Activated T-helper 17 cell treated with anti-CD3 and anti-CD28 coated beads, Interleukin-2, amount 50 U/mL, for 72 hours (primary cell): ENCODE measurements at regions not wholly inside any gene's neighbourhood (a gene's known extent, or its start where the extent isn't known, plus 50 kb on each side); places are given as distances from the start of the nearest gene placed in this dataset.
"Not testable (repeated sequence)": the region's sequence is repeated elsewhere in the genome, so short reads cannot be mapped to it uniquely, and the experiment has no call there.

Experiments
- ATAC-seq: fragments of 150-1000 bp; cut with Tn5 transposase; replicated peaks from 2 replicates; pipeline ENCODE4 v1.10.0; 2021; ENCODE audit warnings: mild to moderate bottlenecking, moderate library complexity
- H3K27ac Mint-ChIP-seq: one replicate; pipeline ENCODE4 v1.8.0; 2022; ENCODE audit warnings: mixed read lengths
- H3K27me3 Mint-ChIP-seq: one replicate; pipeline ENCODE4 v1.8.0; 2022; ENCODE audit warnings: mixed read lengths
- H3K36me3 Mint-ChIP-seq: one replicate; pipeline ENCODE4 v1.8.0; 2022; ENCODE audit warnings: low read depth, mild to moderate bottlenecking, mixed read lengths
- H3K4me1 Mint-ChIP-seq: one replicate; pipeline ENCODE4 v1.8.0; 2022; ENCODE audit warnings: mixed read lengths
- H3K4me3 Mint-ChIP-seq: one replicate; pipeline ENCODE4 v1.8.0; 2022; ENCODE audit warnings: mild to moderate bottlenecking, mixed read lengths
- H3K9me3 Mint-ChIP-seq: one replicate; pipeline ENCODE4 v1.8.0; 2022; ENCODE audit warnings: mixed read lengths

DNA sequence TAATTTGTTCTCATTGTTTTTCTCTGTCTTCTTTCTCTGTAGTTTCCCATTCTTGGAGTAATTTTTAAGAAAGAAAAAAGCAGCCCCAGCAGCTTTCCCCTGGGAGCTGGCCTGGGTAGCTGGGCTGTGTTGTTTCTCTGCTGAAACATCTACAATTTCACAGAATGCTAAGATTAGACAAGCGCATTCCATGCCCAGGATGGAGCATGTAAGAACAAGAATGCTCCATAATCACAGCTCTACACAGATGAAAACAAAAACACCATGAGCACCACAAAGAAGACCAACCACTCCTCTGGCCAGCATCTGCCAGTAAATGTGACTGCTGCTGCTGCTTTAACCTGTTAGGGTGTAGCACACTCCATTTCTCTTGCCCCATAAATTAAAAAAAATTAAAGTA lies 239.2 kb upstream of the SLITRK1 start:
- no peaks in the 10 kb centered on the region for H3K9me3 Mint-ChIP-seq
- no peaks in the 10 kb centered on the region for H3K36me3 Mint-ChIP-seq
- H3K27ac Mint-ChIP-seq, result no peak overlapping the region
- no peaks in the 10 kb centered on the region for H3K27me3 Mint-ChIP-seq
- H3K4me1 Mint-ChIP-seq, result peaks cover 5% of the 10 kb centered on the region
- ATAC-seq, result no peak
- no peak overlapping the region for H3K4me3 Mint-ChIP-seq

DNA sequence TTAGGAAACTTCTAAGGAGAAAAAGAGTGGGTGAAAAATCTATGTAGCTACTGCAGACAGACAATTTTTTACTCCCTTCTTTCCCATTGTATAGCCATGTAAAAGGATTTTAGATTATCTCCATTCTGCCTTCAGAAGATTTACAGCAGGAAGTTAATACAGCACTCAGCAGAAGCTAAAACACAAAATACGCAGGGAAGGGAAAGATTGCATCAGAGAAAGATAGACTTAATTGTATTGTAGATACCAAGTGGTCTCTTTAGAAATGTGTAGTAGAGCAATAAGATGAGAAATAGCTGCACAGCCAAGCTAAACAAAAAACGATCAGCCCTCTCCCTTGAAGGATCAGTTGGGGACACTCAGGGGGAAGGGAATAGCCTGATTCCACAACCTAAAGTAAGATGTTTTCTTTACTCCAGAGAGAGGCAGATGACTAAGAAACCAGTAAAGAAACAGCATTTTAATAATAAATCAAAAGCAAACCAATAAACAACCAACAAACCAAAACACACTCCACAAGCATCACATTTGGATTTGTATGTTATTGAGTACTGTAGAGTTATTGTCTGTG lies 236.7 kb upstream of the SLITRK1 start:
- no peak overlapping the region for H3K27ac Mint-ChIP-seq

DNA sequence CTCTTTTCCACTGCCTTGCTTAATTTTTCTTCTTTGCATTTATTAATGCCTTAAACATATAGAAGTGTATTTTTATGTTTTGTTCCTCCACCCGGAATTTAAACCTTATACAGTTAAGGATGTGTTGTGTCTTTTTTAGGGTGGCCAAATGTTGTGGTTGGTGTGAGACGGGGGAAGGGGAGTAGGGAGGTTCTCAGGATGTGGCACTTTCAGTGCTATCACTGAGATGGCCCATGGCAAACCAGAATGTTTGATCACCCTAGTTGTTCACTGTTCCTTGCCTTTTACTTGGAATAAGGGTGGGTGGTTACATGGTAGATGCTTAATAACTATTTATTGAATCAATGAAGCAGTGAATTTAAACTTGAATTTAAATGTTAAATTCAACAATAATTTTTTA lies 216.0 kb upstream of the SLITRK1 start:
- H3K4me1 Mint-ChIP-seq, result no peaks in the 10 kb centered on the region
- no peak overlapping the region for H3K27ac Mint-ChIP-seq
- no peaks in the 10 kb centered on the region for H3K9me3 Mint-ChIP-seq
- no peak overlapping the region for H3K4me3 Mint-ChIP-seq
- no peaks in the 10 kb centered on the region for H3K36me3 Mint-ChIP-seq
- no peak for ATAC-seq
- H3K27me3 Mint-ChIP-seq, result no peaks in the 10 kb centered on the region

More for the DNA sequence above, 236.7 kb upstream of the SLITRK1 start:
- Mint-ChIP-seq H3K27me3 (no peaks in the 10 kb centered on the region), H3K4me1 (peaks cover 5% of the 10 kb centered on the region), H3K9me3 (no peaks in the 10 kb centered on the region), H3K4me3 (no peak overlapping the region), H3K36me3 (no peaks in the 10 kb centered on the region)
- ATAC-seq, result no peak

DNA sequence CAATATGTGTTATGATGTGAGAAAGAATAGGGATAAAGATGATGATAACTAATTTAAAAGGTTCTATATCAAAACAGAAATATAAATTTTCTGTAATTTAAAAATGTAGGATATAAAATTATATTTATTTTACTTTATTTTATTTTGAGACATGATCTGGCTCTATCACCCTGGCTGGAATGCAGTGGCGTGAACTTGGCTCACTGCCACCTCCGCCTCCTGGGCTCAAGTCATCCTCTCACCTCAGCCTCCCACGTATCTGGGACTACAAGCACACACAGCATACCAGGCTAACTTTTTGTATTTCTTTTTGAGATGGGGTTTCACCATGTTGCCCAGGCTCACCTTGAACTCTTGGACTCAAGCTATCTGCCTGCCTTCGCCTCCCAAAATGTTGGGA lies 214.9 kb upstream of the SLITRK1 start:
- no peaks in the 10 kb centered on the region for H3K9me3 Mint-ChIP-seq
- ATAC-seq, result no peak
- no peak overlapping the region for H3K4me3 Mint-ChIP-seq
- H3K27me3 Mint-ChIP-seq, result no peaks in the 10 kb centered on the region
- H3K27ac Mint-ChIP-seq, result no peak overlapping the region
- H3K36me3 Mint-ChIP-seq, result no peaks in the 10 kb centered on the region
- no peaks in the 10 kb centered on the region for H3K4me1 Mint-ChIP-seq

DNA sequence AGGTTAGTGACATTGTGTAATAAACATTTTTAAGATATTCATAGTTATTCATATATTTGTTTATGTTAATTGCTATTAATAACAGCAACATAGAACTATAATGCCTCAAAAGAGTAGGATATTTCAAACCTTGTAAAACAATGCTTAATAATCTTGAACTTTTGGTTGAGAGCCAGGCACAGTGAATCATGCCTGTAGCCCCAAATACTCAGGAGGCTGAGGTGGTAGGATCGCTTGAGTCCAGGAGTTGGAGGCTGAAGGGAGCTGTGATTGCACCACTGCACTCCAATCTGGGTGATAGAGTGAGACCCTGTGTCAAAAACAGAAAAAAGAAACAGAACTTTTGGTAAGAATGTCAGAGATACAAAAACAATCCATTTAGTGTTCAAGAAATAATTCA lies 213.9 kb upstream of the SLITRK1 start:
- Mint-ChIP-seq H3K27ac (no peak overlapping the region), H3K27me3 (no peaks in the 10 kb centered on the region), H3K36me3 (no peaks in the 10 kb centered on the region), H3K9me3 (no peaks in the 10 kb centered on the region), H3K4me1 (no peaks in the 10 kb centered on the region), H3K4me3 (no peak overlapping the region)
- ATAC-seq, result no peak

DNA sequence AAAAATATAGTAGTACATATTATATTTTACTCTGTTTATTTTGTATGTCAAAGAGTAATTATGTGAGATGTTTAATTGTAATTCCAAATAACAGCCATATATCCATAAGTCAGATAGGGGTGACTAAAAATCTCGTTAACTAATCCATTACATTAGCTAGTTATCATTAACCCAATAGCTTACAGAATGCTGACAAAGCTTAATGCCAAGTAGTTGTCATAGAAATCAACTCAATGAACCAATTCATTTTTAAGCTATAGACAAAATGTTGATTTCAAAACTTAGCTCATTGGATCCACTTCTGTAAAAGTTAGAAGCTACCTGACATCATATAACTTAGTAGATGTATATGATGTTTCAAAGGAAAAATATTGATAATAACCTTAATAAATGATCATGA lies 206.7 kb upstream of the SLITRK1 start:
- Mint-ChIP-seq H3K27ac (no peak overlapping the region), H3K27me3 (no peaks in the 10 kb centered on the region), H3K9me3 (no peaks in the 10 kb centered on the region), H3K4me3 (no peak overlapping the region), H3K36me3 (no peaks in the 10 kb centered on the region), H3K4me1 (no peaks in the 10 kb centered on the region)
- ATAC-seq, result no peak

DNA sequence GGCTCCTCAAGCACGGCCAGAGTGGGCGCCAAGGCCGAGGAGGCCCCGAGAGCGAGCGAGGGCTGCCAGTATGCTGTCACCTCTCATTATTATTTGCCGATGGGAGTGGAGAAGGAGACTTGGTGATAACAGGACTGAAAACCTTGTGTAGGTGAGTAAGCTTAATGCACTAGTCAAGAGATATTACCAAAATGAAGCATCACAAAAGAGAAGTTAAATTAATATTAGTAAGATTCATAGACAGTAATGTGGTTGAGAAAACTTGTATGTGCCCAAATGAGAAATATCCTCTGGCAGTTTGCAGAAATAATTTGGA lies 204.5 kb upstream of the SLITRK1 start:
- no peak overlapping the region for H3K27ac Mint-ChIP-seq
- H3K4me3 Mint-ChIP-seq, result peak overlapping the region; percentile 46
- no peaks in the 10 kb centered on the region for H3K4me1 Mint-ChIP-seq
- no peaks in the 10 kb centered on the region for H3K27me3 Mint-ChIP-seq
- no peaks in the 10 kb centered on the region for H3K9me3 Mint-ChIP-seq
- no peaks in the 10 kb centered on the region for H3K36me3 Mint-ChIP-seq
- ATAC-seq, result peak; percentile 58

DNA sequence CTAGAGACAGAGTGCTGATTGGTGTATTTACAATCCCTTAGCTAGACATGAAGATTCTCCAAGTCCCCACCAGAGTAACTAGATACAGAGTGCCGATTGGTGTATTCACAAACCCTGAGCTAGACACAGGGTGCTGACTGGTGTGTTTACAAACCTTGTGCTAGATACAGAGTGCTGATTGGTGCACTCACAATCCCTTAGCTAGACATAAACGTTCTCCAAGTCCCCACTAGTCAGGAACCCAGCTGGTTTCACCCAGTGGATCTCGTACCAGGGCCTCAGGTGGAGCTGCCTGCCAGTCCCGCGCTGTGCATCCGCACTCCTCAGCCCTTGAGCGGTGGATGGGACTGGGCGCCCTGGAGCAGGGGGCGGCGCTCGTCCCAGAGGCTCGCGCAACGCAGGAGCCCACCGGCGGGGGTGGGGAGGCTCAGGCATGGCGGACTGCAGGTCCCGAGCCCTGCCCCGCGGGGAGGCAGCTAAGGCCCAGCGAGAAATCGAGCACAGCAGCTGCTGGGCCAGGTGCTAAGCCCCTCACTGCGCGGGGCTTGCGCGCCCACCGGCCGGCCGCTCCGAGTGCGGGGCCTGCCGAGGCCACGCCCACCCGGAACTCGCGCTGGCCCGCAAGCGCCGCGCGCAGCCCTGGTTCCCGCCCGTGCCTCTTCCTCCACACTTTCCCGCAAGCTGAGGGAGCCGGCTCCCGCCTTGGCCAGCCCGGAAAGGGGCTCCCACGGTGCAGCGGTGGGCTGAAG lies 204.0 kb upstream of the SLITRK1 start:
- not testable (repeated sequence) for H3K27ac Mint-ChIP-seq, H3K27me3 Mint-ChIP-seq, H3K9me3 Mint-ChIP-seq, H3K36me3 Mint-ChIP-seq, H3K4me1 Mint-ChIP-seq
- peak overlapping the region; percentile 46 for H3K4me3 Mint-ChIP-seq
- ATAC-seq, result peak; percentile 35

DNA sequence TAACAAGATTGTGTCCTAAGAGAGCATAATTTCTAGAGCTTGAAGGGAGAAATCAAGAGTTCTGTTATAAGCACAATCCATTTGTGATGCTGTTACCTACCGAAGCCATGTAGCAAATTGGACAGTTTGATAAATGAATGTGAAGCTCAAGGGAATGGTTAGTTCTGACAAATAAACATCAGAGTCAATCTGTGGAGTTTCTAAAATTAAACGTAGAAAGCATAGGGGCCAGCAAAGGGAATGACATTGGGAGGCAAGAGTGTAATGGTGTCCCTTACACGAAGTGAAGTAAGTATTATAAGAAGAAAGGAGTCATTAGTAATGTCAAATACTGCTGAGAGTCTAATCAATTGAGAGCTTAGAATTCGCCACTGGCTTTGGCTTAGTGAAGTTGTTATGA lies 200.2 kb upstream of the SLITRK1 start:
- H3K36me3 Mint-ChIP-seq, result no peaks in the 10 kb centered on the region
- no peaks in the 10 kb centered on the region for H3K9me3 Mint-ChIP-seq
- ATAC-seq, result no peak
- H3K4me3 Mint-ChIP-seq, result no peak overlapping the region
- no peaks in the 10 kb centered on the region for H3K4me1 Mint-ChIP-seq
- H3K27ac Mint-ChIP-seq, result no peak overlapping the region
- H3K27me3 Mint-ChIP-seq, result no peaks in the 10 kb centered on the region

DNA sequence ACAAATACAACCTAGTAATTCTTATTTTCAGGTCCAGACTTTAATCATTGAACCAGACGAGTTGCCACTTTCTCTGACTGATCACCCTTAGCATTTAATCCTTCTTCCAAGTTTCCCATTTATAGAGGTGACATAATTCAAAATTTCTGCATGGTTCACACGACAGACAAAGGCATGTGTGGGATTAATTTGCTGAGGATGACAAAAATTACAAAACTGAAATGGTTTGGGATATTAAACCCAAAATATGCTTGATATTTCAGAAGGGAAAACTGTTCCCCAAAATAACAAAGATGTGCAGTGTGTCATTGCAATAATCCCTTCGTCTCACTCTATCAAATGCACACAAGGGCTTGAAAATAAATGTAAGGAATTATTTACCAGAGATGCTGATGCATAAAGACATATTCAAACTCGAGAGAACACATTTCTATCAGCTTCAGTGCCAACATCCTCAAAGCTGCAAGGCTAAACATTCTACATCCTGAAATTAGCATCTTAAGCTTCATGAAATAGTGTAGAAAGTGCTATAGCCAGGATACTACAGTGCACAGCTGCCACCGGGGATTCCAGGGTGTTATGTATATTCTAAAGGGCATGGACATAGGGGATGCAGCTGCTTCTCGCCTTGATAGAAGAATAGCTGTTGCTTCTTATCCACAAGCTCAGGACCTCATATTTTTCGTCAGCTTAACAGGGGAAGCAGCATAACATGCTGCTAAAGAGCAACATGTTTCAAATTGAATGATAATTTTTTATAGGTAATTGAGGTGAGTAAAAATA lies 198.7 kb upstream of the SLITRK1 start:
- H3K36me3 Mint-ChIP-seq, result no peaks in the 10 kb centered on the region
- no peaks in the 10 kb centered on the region for H3K9me3 Mint-ChIP-seq
- H3K4me1 Mint-ChIP-seq, result no peaks in the 10 kb centered on the region
- no peak overlapping the region for H3K4me3 Mint-ChIP-seq
- no peak overlapping the region for H3K27ac Mint-ChIP-seq
- no peaks in the 10 kb centered on the region for H3K27me3 Mint-ChIP-seq
- no peak for ATAC-seq

DNA sequence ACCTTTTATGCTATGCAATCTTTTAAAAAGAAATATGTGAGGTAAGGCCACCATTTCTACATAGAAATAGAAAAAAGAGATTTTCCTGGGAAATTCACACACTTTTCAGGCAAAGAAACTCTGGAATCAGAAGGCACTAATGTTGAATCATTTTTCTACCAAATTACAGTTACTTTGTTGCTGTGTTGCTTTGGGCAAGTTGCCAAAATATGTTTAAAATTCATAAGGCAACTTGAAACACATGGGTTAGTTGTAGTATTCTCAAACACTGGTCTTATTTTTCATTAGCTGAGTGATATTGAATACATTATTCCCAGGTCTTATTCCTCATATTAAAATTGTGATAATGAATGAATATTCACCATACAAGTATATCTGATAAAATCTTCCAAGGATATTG lies 195.0 kb upstream of the SLITRK1 start:
- Mint-ChIP-seq H3K9me3 (no peaks in the 10 kb centered on the region), H3K36me3 (no peaks in the 10 kb centered on the region), H3K4me1 (no peaks in the 10 kb centered on the region), H3K4me3 (no peak overlapping the region), H3K27ac (no peak overlapping the region), H3K27me3 (no peaks in the 10 kb centered on the region)
- ATAC-seq, result no peak

DNA sequence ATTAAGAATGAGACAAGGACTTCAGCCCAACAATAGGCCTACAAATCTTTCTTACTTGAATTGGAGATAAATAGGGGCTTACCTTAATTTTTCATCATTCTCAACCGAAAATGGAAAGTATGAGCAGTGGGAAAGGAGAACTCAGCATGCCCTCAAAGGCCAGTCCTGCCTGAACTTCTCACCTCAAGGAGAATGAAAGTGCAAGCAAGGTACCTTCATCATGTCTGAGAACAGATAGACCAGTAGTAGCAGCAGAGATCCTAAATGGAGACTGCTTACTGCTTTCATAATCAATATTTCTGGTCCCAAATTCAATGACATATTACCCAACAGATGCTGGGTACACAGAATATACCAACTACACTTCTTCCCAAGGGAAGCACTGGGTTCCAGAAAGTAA lies 194.0 kb upstream of the SLITRK1 start:
- Mint-ChIP-seq H3K4me1 (no peaks in the 10 kb centered on the region), H3K9me3 (no peaks in the 10 kb centered on the region), H3K4me3 (no peak overlapping the region), H3K36me3 (no peaks in the 10 kb centered on the region), H3K27ac (no peak overlapping the region), H3K27me3 (no peaks in the 10 kb centered on the region)
- no peak for ATAC-seq

DNA sequence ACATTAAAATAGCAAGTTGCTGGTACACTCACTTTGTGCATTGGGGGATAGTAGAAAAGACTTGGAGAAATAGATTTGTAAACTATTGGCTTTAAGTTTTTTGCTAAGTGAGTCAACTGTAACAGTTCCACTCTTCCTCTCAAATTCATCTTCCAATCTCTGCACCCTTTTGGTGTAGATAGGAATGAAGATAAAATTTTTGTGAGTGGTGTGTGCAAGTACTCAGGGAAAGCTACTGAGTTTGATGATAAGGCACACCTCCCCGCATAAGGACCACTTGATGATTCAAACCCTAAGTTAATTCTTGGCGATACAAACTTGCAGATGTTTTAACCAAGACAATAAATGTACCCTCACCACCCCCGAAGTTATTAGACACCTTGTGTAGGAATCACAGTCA lies 168.3 kb upstream of the SLITRK1 start:
- Mint-ChIP-seq H3K4me3 (no peak overlapping the region), H3K36me3 (no peaks in the 10 kb centered on the region), H3K27ac (no peak overlapping the region), H3K27me3 (peaks cover 3% of the 10 kb centered on the region), H3K4me1 (no peaks in the 10 kb centered on the region), H3K9me3 (peaks cover 4% of the 10 kb centered on the region)
- ATAC-seq, result no peak

DNA sequence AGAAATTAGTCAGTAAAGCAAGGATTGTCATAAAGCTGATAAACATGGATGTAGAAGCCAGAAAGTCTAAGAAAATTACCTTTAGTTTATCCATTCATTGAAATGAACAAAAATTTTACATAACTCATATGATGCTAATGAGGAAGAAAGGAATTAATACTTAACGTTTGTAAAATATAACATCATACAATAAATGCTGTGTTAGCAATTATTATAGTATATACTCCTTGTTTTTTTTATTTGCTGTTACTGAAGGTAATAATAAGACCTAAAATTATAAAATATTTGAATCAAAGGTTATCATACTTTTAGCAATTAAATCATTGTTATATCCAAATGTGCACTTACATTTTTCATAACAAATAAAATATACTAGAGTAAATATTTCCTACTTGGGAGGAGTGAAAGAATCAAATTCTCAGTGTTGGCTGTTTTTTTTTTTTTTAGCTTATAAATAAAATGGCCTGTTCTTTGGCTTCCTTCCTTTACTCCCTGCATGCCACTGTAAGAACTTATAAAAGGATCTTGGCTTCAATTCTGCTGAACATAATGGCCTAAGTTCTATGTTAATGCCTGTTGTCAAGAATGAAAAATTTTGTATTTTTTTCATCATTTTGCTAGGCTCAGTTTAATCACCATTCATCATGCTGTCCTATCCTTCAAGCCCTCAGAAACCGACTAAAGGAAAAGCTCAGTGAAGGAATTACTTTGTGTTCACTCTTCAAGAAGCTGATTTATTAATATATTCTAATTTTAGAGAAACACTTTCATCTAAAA lies 167.4 kb upstream of the SLITRK1 start:
- Mint-ChIP-seq H3K27ac (no peak overlapping the region), H3K4me1 (no peaks in the 10 kb centered on the region), H3K36me3 (no peaks in the 10 kb centered on the region), H3K27me3 (peaks cover under 1% of the 10 kb centered on the region), H3K9me3 (peaks cover 4% of the 10 kb centered on the region), H3K4me3 (no peak overlapping the region)
- ATAC-seq, result no peak

DNA sequence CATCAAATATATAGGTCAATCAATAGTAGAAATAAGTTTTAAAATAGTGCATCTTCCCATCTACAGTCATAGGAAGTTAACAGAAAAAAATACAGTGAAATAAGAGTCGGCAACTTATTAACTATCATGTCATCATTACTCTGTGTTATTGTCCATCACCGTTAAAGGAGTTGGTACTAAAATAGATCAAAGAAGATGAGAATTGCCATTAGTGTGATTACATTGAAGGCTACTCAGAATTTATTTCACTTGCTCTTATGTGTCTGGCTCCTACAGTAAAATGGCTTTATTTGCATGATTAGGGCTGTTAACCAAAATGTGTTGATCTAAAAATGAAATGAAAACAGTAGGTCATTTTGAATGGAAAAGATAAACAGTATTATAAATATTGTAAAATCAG lies 162.5 kb upstream of the SLITRK1 start:
- ATAC-seq, result no peak
- Mint-ChIP-seq H3K36me3 (no peaks in the 10 kb centered on the region), H3K4me3 (no peak overlapping the region), H3K27ac (no peak overlapping the region), H3K9me3 (peaks cover 4% of the 10 kb centered on the region), H3K4me1 (no peaks in the 10 kb centered on the region), H3K27me3 (no peaks in the 10 kb centered on the region)
